Effector memory CD4-positive, alpha-beta T cell (primary cell): ENCODE measurements at regions not wholly inside any gene's neighbourhood (a gene's known extent, or its start where the extent isn't known, plus 50 kb on each side); places are given as distances from the start of the nearest gene placed in this dataset.

Source experiments
- DNase-seq, 3 donors: peaks; one replicate each; pipeline ENCODE4 v3.0.0-alpha.2; 2020
- H3K27ac ChIP-seq: 2 replicates; pipeline ENCODE4 v1.7.0; 2013; ENCODE audit warnings: mild to moderate bottlenecking, low read length, moderate library complexity; ENCODE audit not compliant: insufficient read depth, poor library complexity, severe bottlenecking
- H3K27me3 ChIP-seq: replicated peaks from 2 replicates; pipeline ENCODE4 v1.7.0; 2013; ENCODE audit warnings: mild to moderate bottlenecking, low read length; ENCODE audit not compliant: insufficient read depth, control insufficient read depth, poor library complexity, severe bottlenecking
- H3K36me3 ChIP-seq: 2 replicates; pipeline ENCODE4 v1.7.0; 2013; ENCODE audit warnings: mild to moderate bottlenecking, low read length, moderate library complexity; ENCODE audit not compliant: control insufficient read depth, insufficient read depth
- H3K4me1 ChIP-seq: 2 replicates; pipeline ENCODE4 v1.7.0; 2013; ENCODE audit warnings: low read length, mild to moderate bottlenecking; ENCODE audit not compliant: control insufficient read depth, insufficient read depth, poor library complexity, severe bottlenecking
- H3K4me3 ChIP-seq: 2 replicates; pipeline ENCODE4 v1.7.0; 2013; ENCODE audit warnings: low read length, low read depth, mild to moderate bottlenecking; ENCODE audit not compliant: insufficient read depth, poor library complexity, severe bottlenecking
- H3K9me3 ChIP-seq: 2 replicates; pipeline ENCODE4 v1.7.0; 2013; ENCODE audit warnings: mild to moderate bottlenecking, low read length, moderate library complexity; ENCODE audit not compliant: control insufficient read depth

DNA sequence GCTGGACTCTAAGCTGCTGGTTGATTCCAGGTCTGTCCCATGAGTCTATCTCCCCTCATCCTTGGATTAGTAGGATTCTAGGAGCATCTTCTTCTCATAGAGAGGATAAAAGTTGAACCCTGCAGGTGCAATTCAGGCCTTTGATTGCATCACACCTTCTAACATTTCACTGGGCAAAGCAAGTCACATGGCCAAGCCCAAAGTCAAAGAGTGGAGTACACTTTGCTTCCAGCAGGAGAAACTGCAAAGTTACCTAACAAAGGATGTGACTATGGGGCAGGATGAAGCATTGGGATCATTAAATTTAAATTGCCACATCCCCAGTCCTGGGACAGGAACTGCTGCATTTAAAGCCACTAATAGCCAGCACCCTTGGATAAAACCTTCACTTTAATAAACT is 51.0 kb upstream of the EGFLAM start:
- H3K9me3 ChIP-seq: no peaks in the 10 kb centered on the region
- no peak overlapping the region for H3K27ac ChIP-seq
- H3K36me3 ChIP-seq: no peaks in the 10 kb centered on the region
- no peak for DNase-seq
- H3K4me1 ChIP-seq: no peaks in the 10 kb centered on the region
- no peaks in the 10 kb centered on the region for H3K27me3 ChIP-seq
- no peak overlapping the region for H3K4me3 ChIP-seq

DNA sequence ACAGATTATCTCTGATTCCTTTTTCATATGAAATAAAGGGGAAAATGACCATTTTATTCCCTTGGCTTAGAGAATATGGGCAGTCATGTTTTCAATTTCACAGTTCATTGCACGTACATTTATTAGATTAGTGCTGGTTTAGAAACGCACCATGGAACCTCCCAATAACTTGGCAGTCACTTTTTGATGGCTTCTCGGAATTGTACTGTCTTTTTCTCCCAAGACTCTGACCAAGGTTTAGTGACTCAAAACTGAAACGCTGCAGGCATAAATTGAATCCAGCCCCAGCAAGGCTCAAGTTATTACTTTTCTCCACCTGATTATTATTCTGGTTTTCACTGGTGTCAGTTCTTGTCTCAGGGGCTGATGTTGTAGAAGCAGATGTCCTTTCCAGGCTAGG is 55.6 kb upstream of the EGFLAM start:
- Histone ChIP-seq H3K4me3 (no peak overlapping the region), H3K27me3 (no peaks in the 10 kb centered on the region), H3K4me1 (no peaks in the 10 kb centered on the region), H3K36me3 (no peaks in the 10 kb centered on the region), H3K9me3 (no peaks in the 10 kb centered on the region), H3K27ac (no peak overlapping the region)
- DNase-seq: no peak

DNA sequence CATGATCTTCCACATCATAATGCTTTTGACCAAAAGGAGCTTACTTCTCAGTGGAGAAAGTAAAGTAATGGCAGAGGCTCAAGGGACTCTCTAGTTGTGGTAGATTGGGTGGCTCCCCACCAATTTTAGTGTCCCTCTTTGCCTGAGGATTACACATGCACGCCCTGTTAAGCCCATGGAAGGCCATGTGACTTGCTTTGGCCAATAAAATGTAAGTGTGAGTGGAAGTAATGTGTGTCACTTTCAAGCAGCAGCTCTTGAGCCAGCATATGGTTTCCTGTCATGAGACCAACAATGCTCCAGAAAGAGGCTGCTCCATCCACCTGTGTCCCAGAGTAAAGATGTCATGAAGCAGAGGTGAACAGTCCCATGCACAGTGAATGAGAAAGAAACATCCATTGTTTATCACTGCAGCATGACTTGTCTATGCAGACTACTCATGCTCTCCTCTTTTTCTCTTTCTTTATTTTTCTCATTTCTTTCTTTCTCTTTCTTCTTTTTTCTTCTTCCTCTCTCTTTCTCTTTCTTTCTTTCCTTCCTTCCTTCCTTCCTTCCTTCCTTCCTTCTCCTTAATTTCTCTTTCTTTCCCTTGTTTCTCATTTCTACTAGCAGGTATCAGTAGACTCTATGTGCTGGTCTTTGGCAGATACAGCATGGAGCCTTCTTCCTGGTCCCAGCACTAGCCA is 57.3 kb upstream of the EGFLAM start:
- Histone ChIP-seq H3K27ac (no peak overlapping the region), H3K4me3 (no peak overlapping the region), H3K36me3 (no peaks in the 10 kb centered on the region), H3K27me3 (no peaks in the 10 kb centered on the region), H3K4me1 (no peaks in the 10 kb centered on the region), H3K9me3 (no peaks in the 10 kb centered on the region)
- DNase-seq: no peak

DNA sequence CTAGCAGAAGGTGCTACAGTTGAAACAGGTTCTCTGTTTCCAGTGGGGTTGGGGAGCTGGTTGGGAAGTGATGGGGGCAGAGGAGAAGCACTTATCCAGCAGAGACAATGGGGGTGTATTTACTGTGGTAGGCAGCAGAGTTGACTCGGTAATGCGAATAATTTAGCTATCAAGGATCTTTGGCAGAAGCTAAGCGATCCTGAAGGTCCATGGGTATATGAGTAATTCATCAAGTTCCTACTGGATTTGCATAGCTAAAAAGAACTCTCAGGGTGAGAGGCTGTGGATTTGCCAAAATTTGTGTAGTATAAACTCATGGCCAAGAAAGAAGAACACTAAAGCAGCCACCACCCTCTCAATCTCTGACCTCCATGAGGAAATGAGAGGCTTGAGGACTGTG is 61.2 kb upstream of the EGFLAM start:
- no peak for DNase-seq
- Histone ChIP-seq H3K27ac (no peak overlapping the region), H3K9me3 (no peaks in the 10 kb centered on the region), H3K4me1 (no peaks in the 10 kb centered on the region), H3K27me3 (peaks cover 2% of the 10 kb centered on the region), H3K36me3 (no peaks in the 10 kb centered on the region), H3K4me3 (no peak overlapping the region)

DNA sequence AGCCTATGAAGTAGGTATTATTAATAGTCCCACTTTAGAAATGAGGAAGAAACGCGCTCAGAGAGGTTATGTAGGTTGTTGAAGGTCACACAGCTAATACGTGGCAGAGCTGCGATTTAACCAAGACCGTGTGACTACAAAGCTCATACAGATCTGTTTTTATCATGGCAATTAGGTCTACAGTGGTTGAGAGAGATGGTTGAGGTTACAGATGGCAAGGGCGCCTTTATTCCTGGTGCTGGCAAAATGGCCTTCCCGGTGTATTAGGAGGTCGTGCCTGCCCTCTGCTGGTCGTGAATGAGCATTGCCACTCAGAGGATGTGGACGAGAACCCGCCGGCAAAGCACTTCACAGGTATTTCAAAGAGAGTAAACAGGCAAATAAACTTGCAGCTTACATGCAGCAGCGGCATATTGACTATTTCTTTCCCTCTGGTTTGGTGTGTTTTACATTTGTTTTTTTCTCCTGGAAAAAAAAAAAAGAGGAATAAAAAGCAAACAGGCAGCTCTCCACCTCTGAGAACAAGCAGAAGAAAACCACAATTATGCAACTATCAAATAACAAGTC is 65.3 kb upstream of the EGFLAM start:
- H3K27me3 ChIP-seq: peaks cover 2% of the 10 kb centered on the region
- no peaks in the 10 kb centered on the region for H3K36me3 ChIP-seq
- H3K27ac ChIP-seq: no peak overlapping the region
- H3K9me3 ChIP-seq: no peaks in the 10 kb centered on the region
- no peaks in the 10 kb centered on the region for H3K4me1 ChIP-seq
- DNase-seq: peak in 2 of 3 donors; percentile 8 to 24
- no peak overlapping the region for H3K4me3 ChIP-seq

DNA sequence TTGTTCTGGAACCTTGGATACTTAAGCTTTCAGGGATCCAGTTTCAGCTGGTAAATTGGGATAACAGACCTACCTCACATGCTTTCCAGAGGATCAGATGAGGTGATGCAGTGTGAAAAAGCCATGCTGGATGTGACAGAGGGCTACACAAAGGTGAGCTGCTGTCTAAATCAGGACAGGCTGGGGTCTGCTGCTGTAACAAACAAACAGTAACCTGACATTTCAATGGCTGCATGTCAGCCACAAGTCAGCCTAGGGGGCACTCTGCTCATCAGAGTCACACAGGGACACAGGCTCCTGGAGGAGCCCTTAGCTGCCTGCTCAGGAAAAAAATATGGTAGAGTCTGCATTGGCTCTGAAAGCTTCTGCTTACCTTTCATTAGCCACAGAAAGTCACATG is 66.7 kb upstream of the EGFLAM start:
- H3K4me3 ChIP-seq: no peak overlapping the region
- H3K27ac ChIP-seq: no peak overlapping the region
- no peaks in the 10 kb centered on the region for H3K36me3 ChIP-seq
- no peaks in the 10 kb centered on the region for H3K9me3 ChIP-seq
- H3K27me3 ChIP-seq: peaks cover 2% of the 10 kb centered on the region
- DNase-seq: no peak
- H3K4me1 ChIP-seq: no peaks in the 10 kb centered on the region

DNA sequence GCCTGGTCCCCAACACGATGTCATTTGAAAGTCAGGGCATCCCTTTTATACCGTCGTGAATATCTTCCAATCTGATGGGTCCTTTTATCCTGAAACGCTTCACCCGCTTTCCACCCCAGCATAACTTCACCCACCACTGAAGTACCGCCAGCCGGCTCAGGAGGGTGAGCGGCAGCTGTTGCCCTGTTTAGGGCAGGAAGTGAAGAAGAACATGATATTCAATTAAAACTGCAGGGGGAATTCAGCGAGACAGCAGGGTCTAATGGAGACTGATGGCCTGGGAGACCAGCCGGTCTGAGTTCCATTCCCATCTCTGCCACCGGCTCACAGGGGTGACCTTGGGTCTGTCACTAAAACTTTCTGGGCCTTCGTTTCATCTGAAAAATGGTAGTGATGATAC is 68.2 kb upstream of the EGFLAM start:
- H3K4me3 ChIP-seq: no peak overlapping the region
- H3K4me1 ChIP-seq: no peaks in the 10 kb centered on the region
- H3K9me3 ChIP-seq: no peaks in the 10 kb centered on the region
- no peak overlapping the region for H3K27ac ChIP-seq
- peaks cover 2% of the 10 kb centered on the region for H3K27me3 ChIP-seq
- H3K36me3 ChIP-seq: no peaks in the 10 kb centered on the region
- no peak for DNase-seq

DNA sequence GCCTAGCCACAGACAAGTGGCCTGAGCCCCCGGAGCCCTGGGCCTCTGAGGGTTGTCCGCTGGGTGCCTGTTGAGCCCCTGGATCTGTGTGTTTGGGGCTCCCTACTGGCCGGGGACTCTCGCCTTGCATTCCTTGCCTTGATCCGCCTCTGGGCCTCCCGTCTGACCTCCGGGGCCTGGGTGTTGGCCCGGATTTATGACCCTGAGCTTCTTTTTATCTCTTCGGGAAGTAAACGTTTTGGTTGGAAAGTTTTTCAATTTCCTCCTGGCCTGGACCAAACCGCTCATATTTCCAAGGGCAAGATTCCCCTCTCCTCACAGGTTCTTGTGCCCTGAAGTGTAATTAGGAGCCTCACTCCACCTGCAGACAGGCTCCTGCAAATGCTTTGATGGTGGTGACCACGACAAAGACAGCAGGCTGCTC is 69.3 kb upstream of the EGFLAM start:
- H3K27me3 ChIP-seq: no peaks in the 10 kb centered on the region
- no peak overlapping the region for H3K27ac ChIP-seq
- H3K4me3 ChIP-seq: no peak overlapping the region
- no peak for DNase-seq
- no peaks in the 10 kb centered on the region for H3K4me1 ChIP-seq
- H3K9me3 ChIP-seq: no peaks in the 10 kb centered on the region
- H3K36me3 ChIP-seq: no peaks in the 10 kb centered on the region

DNA sequence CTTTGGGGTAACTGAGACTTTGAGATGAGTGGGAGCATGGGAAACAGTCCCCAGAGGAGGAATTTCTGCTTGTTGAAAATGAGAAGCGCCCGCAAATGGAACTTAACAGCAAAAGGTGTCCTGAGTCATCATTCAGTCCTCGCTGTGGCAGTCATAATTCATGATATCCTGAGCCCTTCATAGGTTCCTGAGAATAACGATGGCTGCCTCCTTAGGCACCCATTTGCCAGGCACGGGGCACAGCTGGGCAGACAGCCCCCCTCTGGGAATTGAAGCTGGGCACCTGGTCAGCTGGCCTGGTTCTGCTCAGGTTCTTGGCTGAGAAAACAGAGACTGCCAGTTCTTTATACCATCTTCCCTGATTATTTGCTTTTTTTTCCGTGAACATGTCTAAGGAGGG is 69.8 kb upstream of the EGFLAM start:
- Histone ChIP-seq H3K4me3 (no peak overlapping the region), H3K9me3 (no peaks in the 10 kb centered on the region), H3K4me1 (no peaks in the 10 kb centered on the region), H3K36me3 (no peaks in the 10 kb centered on the region), H3K27ac (no peak overlapping the region), H3K27me3 (no peaks in the 10 kb centered on the region)
- DNase-seq: no peak

DNA sequence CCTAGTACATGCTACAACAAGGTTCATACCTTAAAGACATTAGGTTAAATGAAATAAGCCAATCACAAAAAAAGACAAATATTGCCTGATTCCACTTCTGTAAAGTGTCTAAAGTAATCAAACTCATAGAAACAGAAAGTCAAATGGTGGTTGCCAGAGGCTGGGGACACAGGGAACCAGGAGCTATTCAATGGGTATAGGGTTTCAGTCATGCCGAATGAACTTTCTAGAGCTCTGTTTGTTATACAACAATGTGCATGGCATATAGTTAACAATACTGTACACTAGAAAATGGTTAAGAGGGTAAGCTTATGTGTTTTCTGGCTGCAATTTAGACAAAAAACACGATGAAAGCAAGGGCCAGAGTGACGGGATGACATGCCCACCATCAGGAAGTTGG is 70.8 kb upstream of the EGFLAM start:
- Histone ChIP-seq H3K27me3 (no peaks in the 10 kb centered on the region), H3K4me1 (no peaks in the 10 kb centered on the region), H3K36me3 (no peaks in the 10 kb centered on the region), H3K4me3 (no peak overlapping the region), H3K27ac (no peak overlapping the region), H3K9me3 (no peaks in the 10 kb centered on the region)
- DNase-seq: no peak
